ENCODE measurements at regions not wholly inside any gene's neighbourhood (a gene's known extent, or its start where the extent isn't known, plus 50 kb on each side); places are given as distances from the start of the nearest gene placed in this dataset.

DNA sequence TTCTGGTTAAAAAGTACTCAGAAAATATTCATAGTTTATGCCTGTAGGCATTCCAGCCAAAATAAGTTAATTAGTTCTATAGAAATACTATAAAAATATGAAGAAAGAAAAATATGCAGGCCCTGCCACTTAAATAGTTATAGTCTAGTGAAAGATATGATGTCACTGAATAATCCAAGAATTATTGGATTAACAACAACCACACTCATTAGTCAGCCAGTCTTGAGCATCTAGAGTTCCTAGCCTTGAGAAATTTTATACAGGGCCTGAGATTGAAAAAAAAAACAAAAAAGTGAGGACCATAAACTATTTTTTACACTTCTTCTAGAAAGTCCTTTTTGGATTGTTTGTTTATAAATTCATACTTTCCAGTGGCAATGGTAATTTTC is 823.0 kb downstream of the FAT4 start:
- CTCF ChIA-PET: no interaction called here
- ATAC-seq (no peak), DNase-seq (ENCODE audit: low read depth, low spot score) (no peak), FAIRE-seq (no peak)
- Histone ChIP-seq H3K27ac (ENCODE audit: control insufficient read depth, insufficient read depth) (no peak overlapping the region), H4K20me1 (ENCODE audit: control insufficient read depth, insufficient read depth) (no peaks in the 10 kb centered on the region), H3K79me2 (ENCODE audit: control insufficient read depth, insufficient read depth, low read length) (no peaks in the 10 kb centered on the region), H3K27me3 (replicated peaks in 1 of 2; ENCODE audit: control insufficient read depth in 2 of 2, insufficient read depth in 2 of 2, low read length in 1 of 2) (no peaks in the 10 kb centered on the region), H3K9ac (ENCODE audit: control insufficient read depth, insufficient read depth, low read length) (no peak overlapping the region), H3K4me3 (no peak overlapping the region), H3K36me3 (ENCODE audit: control insufficient read depth in 2 of 2, insufficient read depth in 2 of 2, low read length in 1 of 2) (no peaks in the 10 kb centered on the region), H3K4me2 (ENCODE audit: control insufficient read depth, insufficient read depth) (no peak overlapping the region), H3K9me3 (replicated peaks; ENCODE audit: control insufficient read depth, insufficient read depth, low read length) (no peaks in the 10 kb centered on the region), H2AFZ (ENCODE audit: control insufficient read depth, low read depth, low read length) (no peak overlapping the region), H3K4me1 (ENCODE audit: control insufficient read depth, insufficient read depth, low read length) (no peaks in the 10 kb centered on the region)
- in situ Hi-C loops (cut with MboI): no loop called here
- no TSS peak for BruUV-seq (replicated peaks)
- SMC1A ChIA-PET (ENCODE audit: uncharacterized antibody, unreplicated experiment): no interaction called here
- RAD21 ChIA-PET (ENCODE audit: unreplicated experiment): no interaction called here
- POLR2A ChIA-PET: no interaction called here
- intact Hi-C loops (cut with micrococcal nuclease; ENCODE audit: unreplicated experiment): no loop called here
- TF ChIP-seq PML (IDR thresholded peaks at IDR 0.05; ENCODE audit: low read length): no peak
- TF ChIP-seq, protein P1, sequence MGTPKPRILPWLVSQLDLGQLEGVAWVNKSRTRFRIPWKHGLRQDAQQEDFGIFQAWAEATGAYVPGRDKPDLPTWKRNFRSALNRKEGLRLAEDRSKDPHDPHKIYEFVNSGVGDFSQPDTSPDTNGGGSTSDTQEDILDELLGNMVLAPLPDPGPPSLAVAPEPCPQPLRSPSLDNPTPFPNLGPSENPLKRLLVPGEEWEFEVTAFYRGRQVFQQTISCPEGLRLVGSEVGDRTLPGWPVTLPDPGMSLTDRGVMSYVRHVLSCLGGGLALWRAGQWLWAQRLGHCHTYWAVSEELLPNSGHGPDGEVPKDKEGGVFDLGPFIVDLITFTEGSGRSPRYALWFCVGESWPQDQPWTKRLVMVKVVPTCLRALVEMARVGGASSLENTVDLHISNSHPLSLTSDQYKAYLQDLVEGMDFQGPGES (IDR thresholded peaks at IDR 0.05): no peak

DNA sequence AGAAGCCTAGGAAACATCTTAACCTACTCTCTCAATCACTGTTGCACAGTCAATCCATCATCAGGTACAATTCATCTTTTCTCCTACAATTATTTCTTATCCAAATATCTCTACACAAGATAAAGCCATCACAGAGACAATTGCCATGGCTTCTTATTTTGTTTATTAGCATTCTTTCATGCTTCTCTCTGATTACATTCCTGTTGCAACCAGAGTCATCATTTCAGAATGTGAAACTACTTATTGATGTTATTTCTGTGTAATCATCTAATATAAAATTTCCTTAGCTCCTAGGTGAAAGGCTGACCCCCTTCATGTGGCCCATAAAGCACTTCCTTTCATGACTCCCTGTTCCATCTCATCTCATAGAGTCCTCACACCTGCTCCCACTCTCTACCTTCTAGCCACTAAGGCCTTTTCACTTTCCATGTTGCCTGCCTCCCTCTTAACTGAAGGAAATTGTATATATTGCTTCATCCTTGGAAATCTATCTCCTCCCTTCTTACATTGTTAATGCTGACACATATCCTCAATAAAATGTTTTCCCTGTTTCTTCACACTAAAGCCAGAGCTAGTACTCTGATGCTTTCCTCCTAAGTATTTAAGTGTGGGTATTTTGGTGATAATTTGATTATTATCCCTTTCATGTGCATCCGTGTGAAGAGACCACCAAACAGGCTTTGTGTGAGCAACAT is 829.9 kb downstream of the FAT4 start:
- ChIA-PET RAD21 (ENCODE audit: unreplicated experiment) (no interaction called here), POLR2A (no interaction called here), CTCF (no interaction called here), SMC1A (ENCODE audit: uncharacterized antibody, unreplicated experiment) (no interaction called here)
- WGBS (ENCODE audit: insufficient coverage, insufficient replicate concordance, low lambda C conversion rate, missing lambda C conversion rate): 0% methylated on average over 1 of the region's 1 CpG
- TF ChIP-seq, protein P2, sequence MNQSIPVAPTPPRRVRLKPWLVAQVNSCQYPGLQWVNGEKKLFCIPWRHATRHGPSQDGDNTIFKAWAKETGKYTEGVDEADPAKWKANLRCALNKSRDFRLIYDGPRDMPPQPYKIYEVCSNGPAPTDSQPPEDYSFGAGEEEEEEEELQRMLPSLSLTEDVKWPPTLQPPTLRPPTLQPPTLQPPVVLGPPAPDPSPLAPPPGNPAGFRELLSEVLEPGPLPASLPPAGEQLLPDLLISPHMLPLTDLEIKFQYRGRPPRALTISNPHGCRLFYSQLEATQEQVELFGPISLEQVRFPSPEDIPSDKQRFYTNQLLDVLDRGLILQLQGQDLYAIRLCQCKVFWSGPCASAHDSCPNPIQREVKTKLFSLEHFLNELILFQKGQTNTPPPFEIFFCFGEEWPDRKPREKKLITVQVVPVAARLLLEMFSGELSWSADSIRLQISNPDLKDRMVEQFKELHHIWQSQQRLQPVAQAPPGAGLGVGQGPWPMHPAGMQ (IDR thresholded peaks at IDR 0.05; ENCODE audit: borderline replicate concordance): no peak
- TF ChIP-seq YBX1 (IDR thresholded peaks at IDR 0.05): no peak
- no peak for TF ChIP-seq CREM (IDR thresholded peaks at IDR 0.05; ENCODE audit: low read depth)
- TF ChIP-seq, protein P3, sequence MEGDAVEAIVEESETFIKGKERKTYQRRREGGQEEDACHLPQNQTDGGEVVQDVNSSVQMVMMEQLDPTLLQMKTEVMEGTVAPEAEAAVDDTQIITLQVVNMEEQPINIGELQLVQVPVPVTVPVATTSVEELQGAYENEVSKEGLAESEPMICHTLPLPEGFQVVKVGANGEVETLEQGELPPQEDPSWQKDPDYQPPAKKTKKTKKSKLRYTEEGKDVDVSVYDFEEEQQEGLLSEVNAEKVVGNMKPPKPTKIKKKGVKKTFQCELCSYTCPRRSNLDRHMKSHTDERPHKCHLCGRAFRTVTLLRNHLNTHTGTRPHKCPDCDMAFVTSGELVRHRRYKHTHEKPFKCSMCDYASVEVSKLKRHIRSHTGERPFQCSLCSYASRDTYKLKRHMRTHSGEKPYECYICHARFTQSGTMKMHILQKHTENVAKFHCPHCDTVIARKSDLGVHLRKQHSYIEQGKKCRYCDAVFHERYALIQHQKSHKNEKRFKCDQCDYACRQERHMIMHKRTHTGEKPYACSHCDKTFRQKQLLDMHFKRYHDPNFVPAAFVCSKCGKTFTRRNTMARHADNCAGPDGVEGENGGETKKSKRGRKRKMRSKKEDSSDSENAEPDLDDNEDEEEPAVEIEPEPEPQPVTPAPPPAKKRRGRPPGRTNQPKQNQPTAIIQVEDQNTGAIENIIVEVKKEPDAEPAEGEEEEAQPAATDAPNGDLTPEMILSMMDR (IDR thresholded peaks at IDR 0.05 in 2 of 3, conservative IDR thresholded peaks at IDR 0.05 in 1 of 3; ENCODE audit: control insufficient read depth in 2 of 3, extremely low read depth in 1 of 3, insufficient read depth in 1 of 3, low read depth in 3 of 3, low read length in 3 of 3): no peak
- no peak for TF ChIP-seq CHD4 (IDR thresholded peaks at IDR 0.05)
- TF ChIP-seq KAT2A (conservative IDR thresholded peaks at IDR 0.05; ENCODE audit: control insufficient read depth, low read depth, low read length): no peak
- no peak for TF ChIP-seq LARP7 (IDR thresholded peaks at IDR 0.05)
- TF ChIP-seq CBX3 (IDR thresholded peaks at IDR 0.05; ENCODE audit: borderline replicate concordance, low read depth): no peak
- TF ChIP-seq NFYA (IDR thresholded peaks at IDR 0.05; ENCODE audit: borderline replicate concordance, low read depth, low read length): no peak
- Histone ChIP-seq H3K27me3 (replicated peaks in 1 of 2; ENCODE audit: control insufficient read depth in 2 of 2, insufficient read depth in 2 of 2, low read length in 1 of 2) (no peaks in the 10 kb centered on the region), H3K4me3 (no peak overlapping the region), H3K4me2 (ENCODE audit: control insufficient read depth, insufficient read depth) (no peak overlapping the region), H4K20me1 (ENCODE audit: control insufficient read depth, insufficient read depth) (no peaks in the 10 kb centered on the region), H3K9me3 (replicated peaks; ENCODE audit: control insufficient read depth, insufficient read depth, low read length) (no peaks in the 10 kb centered on the region), H3K4me1 (ENCODE audit: control insufficient read depth, insufficient read depth, low read length) (no peaks in the 10 kb centered on the region), H3K9ac (ENCODE audit: control insufficient read depth, insufficient read depth, low read length) (no peak overlapping the region), H2AFZ (ENCODE audit: control insufficient read depth, low read depth, low read length) (no peak overlapping the region), H3K36me3 (ENCODE audit: control insufficient read depth in 2 of 2, insufficient read depth in 2 of 2, low read length in 1 of 2) (no peaks in the 10 kb centered on the region), H3K79me2 (ENCODE audit: control insufficient read depth, insufficient read depth, low read length) (no peaks in the 10 kb centered on the region), H3K27ac (ENCODE audit: control insufficient read depth, insufficient read depth) (no peak overlapping the region)
- BruUV-seq (replicated peaks): no TSS peak
- DNase-seq (ENCODE audit: low read depth, low spot score) (no peak), ATAC-seq (no peak), FAIRE-seq (no peak)
- in situ Hi-C loops (cut with MboI) (no loop called here), intact Hi-C loops (cut with micrococcal nuclease; ENCODE audit: unreplicated experiment) (no loop called here)
